Neural cell (in vitro differentiated cells): ENCODE measurements at regions not wholly inside any gene's neighbourhood (a gene's known extent, or its start where the extent isn't known, plus 50 kb on each side); places are given as distances from the start of the nearest gene placed in this dataset.

Experiments used
- H2AFZ ChIP-seq: fragments of 200-600, 300-800 bp; sonication (generic), shearing (Covaris generic); 2 replicates; pipeline ENCODE4 v1.6.0; 2014; ENCODE audit warnings: low read depth, mild to moderate bottlenecking, antibody characterized with exemption, low read length, moderate library complexity
- H3F3A ChIP-seq: fragments of 200-600 bp; shearing (Covaris generic); 2 replicates; pipeline ENCODE4 v1.6.1; 2016; ENCODE audit warnings: mild to moderate bottlenecking, moderate library complexity, mixed read lengths, antibody characterized with exemption, low read length; ENCODE audit not compliant: insufficient read depth, poor library complexity, severe bottlenecking
- H3K27ac ChIP-seq: fragments of 200-600, 300-800 bp; sonication (generic), shearing (Covaris generic); 2 replicates; pipeline ENCODE4 v1.5.1; 2014; ENCODE audit warnings: mild to moderate bottlenecking, low read length, moderate library complexity
- H3K27me3 ChIP-seq: fragments of 300-800, 200-600 bp; sonication (generic), shearing (Covaris generic); 2 replicates; pipeline ENCODE4 v1.6.0; 2014; ENCODE audit warnings: mild to moderate bottlenecking, low read depth, low read length, moderate library complexity; ENCODE audit not compliant: insufficient read depth
- H3K36me3 ChIP-seq: fragments of 300-800, 200-600 bp; sonication (generic), shearing (Covaris generic); 2 replicates; pipeline ENCODE4 v1.5.1; 2014; ENCODE audit warnings: mild to moderate bottlenecking, antibody characterized with exemption, low read length, moderate library complexity; ENCODE audit not compliant: insufficient read depth
- H3K4me2 ChIP-seq: fragments of 300-800, 200-600 bp; sonication (generic), shearing (Covaris generic); 2 replicates; pipeline ENCODE4 v1.6.0; 2014; ENCODE audit warnings: mild to moderate bottlenecking, low read length
- H3K4me3 ChIP-seq: fragments of 300-800, 200-600 bp; sonication (generic), shearing (Covaris generic); 2 replicates; pipeline ENCODE4 v1.5.1; 2014; ENCODE audit warnings: mild to moderate bottlenecking, low read length, moderate library complexity
- H3K79me2 ChIP-seq: fragments of 200-600 bp; shearing (Covaris generic); replicated peaks from 2 replicates; pipeline ENCODE4 v1.6.0; 2014; ENCODE audit warnings: mild to moderate bottlenecking, low read length, moderate library complexity; ENCODE audit not compliant: insufficient read depth
- H3K9ac ChIP-seq: fragments of 300-800, 200-600 bp; sonication (generic), shearing (Covaris generic); 2 replicates; pipeline ENCODE4 v1.6.1; 2016; ENCODE audit warnings: mild to moderate bottlenecking, low read length, mixed read lengths
- H3K9me2 ChIP-seq: fragments of 200-600 bp; shearing (Covaris generic); 2 replicates; pipeline ENCODE4 v1.6.1; 2016; ENCODE audit warnings: mild to moderate bottlenecking, low read length, mixed read lengths; ENCODE audit not compliant: insufficient read depth
- H3K9me3 ChIP-seq: fragments of 200-600, 300-800 bp; sonication (generic), shearing (Covaris generic); 2 replicates; pipeline ENCODE4 v1.6.1; 2016; ENCODE audit warnings: mild to moderate bottlenecking, mixed run types, low read length, moderate library complexity, mixed read lengths
- H4K20me1 ChIP-seq: fragments of 200-600 bp; shearing (Covaris generic); 2 replicates; pipeline ENCODE4 v1.6.1; 2016; ENCODE audit warnings: mild to moderate bottlenecking, mixed run types; ENCODE audit not compliant: insufficient read depth
- CTCF ChIP-seq: fragments of 450-650 bp; IDR thresholded peaks from 2 replicates; pipeline ENCODE4 v1.5.1; 2014; ENCODE audit warnings: antibody characterized with exemption, mild to moderate bottlenecking, moderate library complexity; ENCODE audit not compliant: poor library complexity, severe bottlenecking
- EP300 ChIP-seq: fragments of 450-650 bp; conservative IDR thresholded peaks from 2 replicates; pipeline ENCODE4 v1.6.1; 2014; ENCODE audit warnings: antibody characterized with exemption, mild to moderate bottlenecking, moderate library complexity; ENCODE audit not compliant: poor library complexity, severe bottlenecking
- EZH2 ChIP-seq: fragments of 200-600, 300-800 bp; shearing (Covaris generic), sonication (generic); IDR thresholded peaks from 2 replicates; pipeline ENCODE4 v1.6.1; 2014; ENCODE audit warnings: antibody characterized with exemption, low read length, borderline replicate concordance, mild to moderate bottlenecking; ENCODE audit not compliant: insufficient read depth, poor library complexity, severe bottlenecking
- MXI1 ChIP-seq: fragments of 450-650 bp; conservative IDR thresholded peaks from 2 replicates; pipeline ENCODE4 v1.6.1; 2014; ENCODE audit warnings: antibody characterized with exemption, mild to moderate bottlenecking; ENCODE audit not compliant: poor library complexity, severe bottlenecking
- POLR2AphosphoS5 ChIP-seq: IDR thresholded peaks from 2 replicates; pipeline ENCODE4 v1.6.1; 2012
- RAD21 ChIP-seq: fragments of 450-650 bp; conservative IDR thresholded peaks from 2 replicates; pipeline ENCODE4 v1.6.1; 2014; ENCODE audit warnings: antibody characterized with exemption, mild to moderate bottlenecking, moderate library complexity
- REST ChIP-seq: IDR thresholded peaks from 2 replicates; pipeline ENCODE4 v1.6.1; 2012; ENCODE audit warnings: borderline replicate concordance
- SMC3 ChIP-seq: fragments of 450-650 bp; conservative IDR thresholded peaks from 2 replicates; pipeline ENCODE4 v1.6.1; 2014; ENCODE audit warnings: antibody characterized with exemption, mild to moderate bottlenecking, moderate library complexity; ENCODE audit not compliant: poor library complexity
- TAF1 ChIP-seq: IDR thresholded peaks from 2 replicates; pipeline ENCODE4 v1.6.1; 2012; ENCODE audit warnings: low read depth

GRCh38 chr5:42951293-42951840 is 88.8 kb downstream of the ANXA2R start:
- H3K27me3 ChIP-seq = no peaks in the 10 kb centered on the region
- TF ChIP-seq MXI1 (no peak), RAD21 (no peak), SMC3 (no peak), EZH2 (no peak), CTCF (no peak), TAF1 (no peak), REST (no peak), EP300 (no peak), POLR2AphosphoS5 (no peak)
- H2AFZ ChIP-seq = no peak overlapping the region
- no peaks in the 10 kb centered on the region for H3F3A ChIP-seq
- no peaks in the 10 kb centered on the region for H3K79me2 ChIP-seq
- no peaks in the 10 kb centered on the region for H3K9me2 ChIP-seq
- H3K27ac ChIP-seq = no peak overlapping the region
- no peak overlapping the region for H3K4me2 ChIP-seq
- no peak overlapping the region for H3K4me3 ChIP-seq
- no peaks in the 10 kb centered on the region for H4K20me1 ChIP-seq
- H3K9me3 ChIP-seq = no peaks in the 10 kb centered on the region
- no peak overlapping the region for H3K9ac ChIP-seq
- no peaks in the 10 kb centered on the region for H3K36me3 ChIP-seq

GRCh38 chr5:42950456-42951292 is 89.4 kb downstream of the ANXA2R start:
- H2AFZ ChIP-seq = no peak overlapping the region
- H3F3A ChIP-seq = no peaks in the 10 kb centered on the region
- H3K79me2 ChIP-seq = no peaks in the 10 kb centered on the region
- no peak overlapping the region for H3K4me3 ChIP-seq
- H3K4me2 ChIP-seq = no peak overlapping the region
- H3K9me2 ChIP-seq = no peaks in the 10 kb centered on the region
- H3K27ac ChIP-seq = no peak overlapping the region
- TF ChIP-seq EP300 = no peak
- no peak for TF ChIP-seq EZH2
- no peak for TF ChIP-seq SMC3
- TF ChIP-seq CTCF = no peak
- no peak for TF ChIP-seq MXI1
- no peaks in the 10 kb centered on the region for H3K36me3 ChIP-seq
- no peaks in the 10 kb centered on the region for H4K20me1 ChIP-seq
- H3K9ac ChIP-seq = no peak overlapping the region
- no peaks in the 10 kb centered on the region for H3K27me3 ChIP-seq
- H3K9me3 ChIP-seq = no peaks in the 10 kb centered on the region
